ENCODE measurements at regions not wholly inside any gene's neighbourhood (a gene's known extent, or its start where the extent isn't known, plus 50 kb on each side); places are given as distances from the start of the nearest gene placed in this dataset.

DNA sequence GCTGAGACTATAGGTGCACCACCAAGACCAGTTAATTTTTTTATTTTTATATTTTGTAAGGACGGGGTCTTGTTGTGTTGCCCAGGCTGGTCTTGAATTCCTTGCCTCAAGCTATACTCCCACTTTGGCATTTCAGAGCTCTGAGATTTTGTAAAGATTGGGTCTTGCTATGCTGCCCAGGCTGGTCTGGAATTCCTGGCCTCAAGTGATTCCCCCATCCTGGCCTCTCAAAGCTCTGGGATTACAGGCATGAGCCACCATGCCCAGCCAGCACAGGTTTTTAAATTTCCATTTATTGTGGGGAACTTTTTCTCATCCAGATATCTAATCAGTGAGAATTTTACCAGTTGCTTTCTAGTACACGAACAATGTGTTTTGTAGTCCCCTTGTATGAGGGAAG is 156.1 kb upstream of the VLDLR start:
- TF ChIP-seq, protein P1, sequence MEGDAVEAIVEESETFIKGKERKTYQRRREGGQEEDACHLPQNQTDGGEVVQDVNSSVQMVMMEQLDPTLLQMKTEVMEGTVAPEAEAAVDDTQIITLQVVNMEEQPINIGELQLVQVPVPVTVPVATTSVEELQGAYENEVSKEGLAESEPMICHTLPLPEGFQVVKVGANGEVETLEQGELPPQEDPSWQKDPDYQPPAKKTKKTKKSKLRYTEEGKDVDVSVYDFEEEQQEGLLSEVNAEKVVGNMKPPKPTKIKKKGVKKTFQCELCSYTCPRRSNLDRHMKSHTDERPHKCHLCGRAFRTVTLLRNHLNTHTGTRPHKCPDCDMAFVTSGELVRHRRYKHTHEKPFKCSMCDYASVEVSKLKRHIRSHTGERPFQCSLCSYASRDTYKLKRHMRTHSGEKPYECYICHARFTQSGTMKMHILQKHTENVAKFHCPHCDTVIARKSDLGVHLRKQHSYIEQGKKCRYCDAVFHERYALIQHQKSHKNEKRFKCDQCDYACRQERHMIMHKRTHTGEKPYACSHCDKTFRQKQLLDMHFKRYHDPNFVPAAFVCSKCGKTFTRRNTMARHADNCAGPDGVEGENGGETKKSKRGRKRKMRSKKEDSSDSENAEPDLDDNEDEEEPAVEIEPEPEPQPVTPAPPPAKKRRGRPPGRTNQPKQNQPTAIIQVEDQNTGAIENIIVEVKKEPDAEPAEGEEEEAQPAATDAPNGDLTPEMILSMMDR (conservative IDR thresholded peaks at IDR 0.05; ENCODE audit: low read length), result no peak
- TF ChIP-seq EZH2phosphoT487 (IDR thresholded peaks at IDR 0.05; ENCODE audit: borderline replicate concordance), result no peak

Measured in Loucy (cell line).